ENCODE measurements at regions not wholly inside any gene's neighbourhood (a gene's known extent, or its start where the extent isn't known, plus 50 kb on each side); places are given as distances from the start of the nearest gene placed in this dataset.

GRCh38 chr4:23629421-23629820, 260.4 kb downstream of the PPARGC1A start:
- no peaks in the 10 kb centered on the region for H3K9me3 ChIP-seq
- intact Hi-C loops (cut with DNase I), result no loop called here
- TF ChIP-seq POLR2A (IDR thresholded peaks at IDR 0.05), result no peak
- TF ChIP-seq EP300 (IDR thresholded peaks at IDR 0.05), result no peak
- no peak for TF ChIP-seq CTCF (IDR thresholded peaks at IDR 0.05)
- no peak for TF ChIP-seq POLR2AphosphoS5 (IDR thresholded peaks at IDR 0.05)
- H3K4me3 ChIP-seq, result no peak overlapping the region
- H3K36me3 ChIP-seq, result no peaks in the 10 kb centered on the region
- H3K27me3 ChIP-seq, result no peaks in the 10 kb centered on the region
- 43 to 64% methylated on average over 2 of the region's 2 CpGs for WGBS, 2 donors
- H3K4me1 ChIP-seq, result no peaks in the 10 kb centered on the region
- no peak overlapping the region for H3K27ac ChIP-seq
- no peak for DNase-seq

- TF ChIP-seq POLR2AphosphoS5 (IDR thresholded peaks at IDR 0.05), result no peak
- TF ChIP-seq EP300 (IDR thresholded peaks at IDR 0.05), result no peak
- no peak for TF ChIP-seq CTCF (IDR thresholded peaks at IDR 0.05)
- TF ChIP-seq POLR2A (IDR thresholded peaks at IDR 0.05), result no peak
Measured at GRCh38 chr4:23614284-23614892, 275.5 kb downstream of the PPARGC1A start.

GRCh38 chr4:23613782-23614181, 276.1 kb downstream of the PPARGC1A start:
- no peaks in the 10 kb centered on the region for H3K9me3 ChIP-seq
- H3K36me3 ChIP-seq, result no peaks in the 10 kb centered on the region
- H3K27me3 ChIP-seq, result no peaks in the 10 kb centered on the region
- DNase-seq, result no peak
- no peak overlapping the region for H3K4me3 ChIP-seq
- intact Hi-C loops (cut with DNase I), result no loop called here
- TF ChIP-seq POLR2AphosphoS5 (IDR thresholded peaks at IDR 0.05) (no peak), POLR2A (IDR thresholded peaks at IDR 0.05) (no peak), CTCF (IDR thresholded peaks at IDR 0.05) (no peak), EP300 (IDR thresholded peaks at IDR 0.05) (no peak)
- H3K27ac ChIP-seq, result no peak overlapping the region
- no peaks in the 10 kb centered on the region for H3K4me1 ChIP-seq

More at GRCh38 chr4:23614284-23614892, 275.5 kb downstream of the PPARGC1A start:
- no peaks in the 10 kb centered on the region for H3K4me1 ChIP-seq
- no peaks in the 10 kb centered on the region for H3K9me3 ChIP-seq
- H3K27ac ChIP-seq, result no peak overlapping the region
- no peaks in the 10 kb centered on the region for H3K36me3 ChIP-seq
- 77 to 86% methylated on average over 5 of the region's 6 CpGs for WGBS, 2 donors
- no peak for DNase-seq
- H3K27me3 ChIP-seq, result no peaks in the 10 kb centered on the region
- no peak overlapping the region for H3K4me3 ChIP-seq
- intact Hi-C loops (cut with DNase I), result no loop called here

GRCh38 chr4:23602720-23603119, 287.1 kb downstream of the PPARGC1A start:
- WGBS, 2 donors, result 76% methylated on average over 2 of the region's 2 CpGs
- intact Hi-C loops (cut with DNase I), result no loop called here
- Histone ChIP-seq H3K4me1 (no peaks in the 10 kb centered on the region), H3K4me3 (no peak overlapping the region), H3K36me3 (no peaks in the 10 kb centered on the region), H3K27me3 (no peaks in the 10 kb centered on the region), H3K9me3 (no peaks in the 10 kb centered on the region), H3K27ac (no peak overlapping the region)
- DNase-seq, result no peak
- TF ChIP-seq EP300 (IDR thresholded peaks at IDR 0.05) (no peak), CTCF (IDR thresholded peaks at IDR 0.05) (no peak), POLR2A (IDR thresholded peaks at IDR 0.05) (no peak), POLR2AphosphoS5 (IDR thresholded peaks at IDR 0.05) (no peak)

GRCh38 chr4:23594125-23594524, 295.7 kb downstream of the PPARGC1A start:
- DNase-seq, result no peak
- TF ChIP-seq POLR2A (IDR thresholded peaks at IDR 0.05) (no peak), POLR2AphosphoS5 (IDR thresholded peaks at IDR 0.05) (no peak), CTCF (IDR thresholded peaks at IDR 0.05) (no peak), EP300 (IDR thresholded peaks at IDR 0.05) (no peak)
- Histone ChIP-seq H3K4me3 (no peak overlapping the region), H3K36me3 (no peaks in the 10 kb centered on the region), H3K27me3 (no peaks in the 10 kb centered on the region), H3K9me3 (no peaks in the 10 kb centered on the region), H3K4me1 (no peaks in the 10 kb centered on the region), H3K27ac (no peak overlapping the region)
- WGBS, 2 donors, result 59 to 80% methylated on average over 3 of the region's 3 CpGs
- intact Hi-C loops (cut with DNase I), result no loop called here
